ENCODE measurements at regions not wholly inside any gene's neighbourhood (a gene's known extent, or its start where the extent isn't known, plus 50 kb on each side); places are given as distances from the start of the nearest gene placed in this dataset.

DNA sequence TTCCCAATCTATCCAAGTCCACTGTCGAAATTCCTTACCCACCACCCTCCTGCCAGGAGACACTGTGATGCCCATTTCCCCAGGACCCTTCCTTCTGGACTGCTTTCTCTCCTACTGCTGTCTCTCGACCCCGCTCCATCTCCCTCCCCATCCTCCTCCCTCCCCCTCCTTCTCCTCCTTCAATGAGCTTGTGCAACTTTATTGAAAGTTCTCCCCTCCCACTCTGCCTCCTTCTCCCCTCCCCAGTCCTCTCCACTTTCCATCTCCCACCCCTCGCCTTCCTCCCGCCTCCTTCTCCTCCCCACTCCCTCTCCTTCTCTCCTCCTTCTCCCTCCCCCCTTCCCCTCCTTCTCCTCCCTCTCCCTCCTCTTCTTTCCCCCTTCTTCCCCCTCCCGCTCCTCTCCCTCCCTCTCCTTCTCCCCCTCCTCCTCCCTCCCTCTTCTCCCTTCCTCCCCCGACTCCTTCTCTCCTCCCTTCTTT, 116.6 kb upstream of the FAT1 start:
- TF ChIP-seq, protein P1, sequence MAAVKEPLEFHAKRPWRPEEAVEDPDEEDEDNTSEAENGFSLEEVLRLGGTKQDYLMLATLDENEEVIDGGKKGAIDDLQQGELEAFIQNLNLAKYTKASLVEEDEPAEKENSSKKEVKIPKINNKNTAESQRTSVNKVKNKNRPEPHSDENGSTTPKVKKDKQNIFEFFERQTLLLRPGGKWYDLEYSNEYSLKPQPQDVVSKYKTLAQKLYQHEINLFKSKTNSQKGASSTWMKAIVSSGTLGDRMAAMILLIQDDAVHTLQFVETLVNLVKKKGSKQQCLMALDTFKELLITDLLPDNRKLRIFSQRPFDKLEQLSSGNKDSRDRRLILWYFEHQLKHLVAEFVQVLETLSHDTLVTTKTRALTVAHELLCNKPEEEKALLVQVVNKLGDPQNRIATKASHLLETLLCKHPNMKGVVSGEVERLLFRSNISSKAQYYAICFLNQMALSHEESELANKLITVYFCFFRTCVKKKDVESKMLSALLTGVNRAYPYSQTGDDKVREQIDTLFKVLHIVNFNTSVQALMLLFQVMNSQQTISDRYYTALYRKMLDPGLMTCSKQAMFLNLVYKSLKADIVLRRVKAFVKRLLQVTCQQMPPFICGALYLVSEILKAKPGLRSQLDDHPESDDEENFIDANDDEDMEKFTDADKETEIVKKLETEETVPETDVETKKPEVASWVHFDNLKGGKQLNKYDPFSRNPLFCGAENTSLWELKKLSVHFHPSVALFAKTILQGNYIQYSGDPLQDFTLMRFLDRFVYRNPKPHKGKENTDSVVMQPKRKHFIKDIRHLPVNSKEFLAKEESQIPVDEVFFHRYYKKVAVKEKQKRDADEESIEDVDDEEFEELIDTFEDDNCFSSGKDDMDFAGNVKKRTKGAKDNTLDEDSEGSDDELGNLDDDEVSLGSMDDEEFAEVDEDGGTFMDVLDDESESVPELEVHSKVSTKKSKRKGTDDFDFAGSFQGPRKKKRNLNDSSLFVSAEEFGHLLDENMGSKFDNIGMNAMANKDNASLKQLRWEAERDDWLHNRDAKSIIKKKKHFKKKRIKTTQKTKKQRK (IDR thresholded peaks at IDR 0.05; ENCODE audit: low read length): no peak
- TF ChIP-seq JUN (CRISPR knock-in tag; IDR thresholded peaks at IDR 0.05) (no peak), RFX5 (IDR thresholded peaks at IDR 0.05; ENCODE audit: low read depth, low read length) (no peak), FOXM1 (CRISPR knock-in tag; IDR thresholded peaks at IDR 0.05) (no peak), ZNF563 (CRISPR knock-in tag; IDR thresholded peaks at IDR 0.05) (no peak), MYC (CRISPR knock-in tag; IDR thresholded peaks at IDR 0.05; ENCODE audit: borderline replicate concordance) (no peak), ZNF781 (CRISPR knock-in tag; IDR thresholded peaks at IDR 0.05; ENCODE audit: borderline replicate concordance, not compliant biosample characterization) (no peak), FOXJ3 (CRISPR knock-in tag; IDR thresholded peaks at IDR 0.05; ENCODE audit: borderline replicate concordance) (no peak), ZKSCAN8 (CRISPR knock-in tag; IDR thresholded peaks at IDR 0.05; ENCODE audit: borderline replicate concordance) (no peak), JUNB (CRISPR knock-in tag; IDR thresholded peaks at IDR 0.05; ENCODE audit: borderline replicate concordance) (no peak), ZNF354B (CRISPR knock-in tag; IDR thresholded peaks at IDR 0.05) (no peak), EZH2 (conservative IDR thresholded peaks at IDR 0.05; ENCODE audit: low read depth, low read length) (no peak)
- TF ChIP-seq, protein P2, sequence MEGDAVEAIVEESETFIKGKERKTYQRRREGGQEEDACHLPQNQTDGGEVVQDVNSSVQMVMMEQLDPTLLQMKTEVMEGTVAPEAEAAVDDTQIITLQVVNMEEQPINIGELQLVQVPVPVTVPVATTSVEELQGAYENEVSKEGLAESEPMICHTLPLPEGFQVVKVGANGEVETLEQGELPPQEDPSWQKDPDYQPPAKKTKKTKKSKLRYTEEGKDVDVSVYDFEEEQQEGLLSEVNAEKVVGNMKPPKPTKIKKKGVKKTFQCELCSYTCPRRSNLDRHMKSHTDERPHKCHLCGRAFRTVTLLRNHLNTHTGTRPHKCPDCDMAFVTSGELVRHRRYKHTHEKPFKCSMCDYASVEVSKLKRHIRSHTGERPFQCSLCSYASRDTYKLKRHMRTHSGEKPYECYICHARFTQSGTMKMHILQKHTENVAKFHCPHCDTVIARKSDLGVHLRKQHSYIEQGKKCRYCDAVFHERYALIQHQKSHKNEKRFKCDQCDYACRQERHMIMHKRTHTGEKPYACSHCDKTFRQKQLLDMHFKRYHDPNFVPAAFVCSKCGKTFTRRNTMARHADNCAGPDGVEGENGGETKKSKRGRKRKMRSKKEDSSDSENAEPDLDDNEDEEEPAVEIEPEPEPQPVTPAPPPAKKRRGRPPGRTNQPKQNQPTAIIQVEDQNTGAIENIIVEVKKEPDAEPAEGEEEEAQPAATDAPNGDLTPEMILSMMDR (CRISPR knock-in tag; IDR thresholded peaks at IDR 0.05): no peak
